Activated CD4-positive, alpha-beta T cell treated with anti-CD3 and anti-CD28 coated beads, Interleukin-10, Interleukin-2, amounts not matched to agents 100 ng/mL and 50 ng/mL, durations not matched to agents 16 hours and 8 hours (primary cell): ENCODE measurements at regions not wholly inside any gene's neighbourhood (a gene's known extent, or its start where the extent isn't known, plus 50 kb on each side); places are given as distances from the start of the nearest gene placed in this dataset.

Experiments
- DNase-seq: peaks from one replicate; pipeline ENCODE4 v3.0.0-alpha.2; 2020

GRCh38 chr16:86121374-86122010 is 222.5 kb downstream of the IRF8 start:
- no peak for DNase-seq

DNA sequence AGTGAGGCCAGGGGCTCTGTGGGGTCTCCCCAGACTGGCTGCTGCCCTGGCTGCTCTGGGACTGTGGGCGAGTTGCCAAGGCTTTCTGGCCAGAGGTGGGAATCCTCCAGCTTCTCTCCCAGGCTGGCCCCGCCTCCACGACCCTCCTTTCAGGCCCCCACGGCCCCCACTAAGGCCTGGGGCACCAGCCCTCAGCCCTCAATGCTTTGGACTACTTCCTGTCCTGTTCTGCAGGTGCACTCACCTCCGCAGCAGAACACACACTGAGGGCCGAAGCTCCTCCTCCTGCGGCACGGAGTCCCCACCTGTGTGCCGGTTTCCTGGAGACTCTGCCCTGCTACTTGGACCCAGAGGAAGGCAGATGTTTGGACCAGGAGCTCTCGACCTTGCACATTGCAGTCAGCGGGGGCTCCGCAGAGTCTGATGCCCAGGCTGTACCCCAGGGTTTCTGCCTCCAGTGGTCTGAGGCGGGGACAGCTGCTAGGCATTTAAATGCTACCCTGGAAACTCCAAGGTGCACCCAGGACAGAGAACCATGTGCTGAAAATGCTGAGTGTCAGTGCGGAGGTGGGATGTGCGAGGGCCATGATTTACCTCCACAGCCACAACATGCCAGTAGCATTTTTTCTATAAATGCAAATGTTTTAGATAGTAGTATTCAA is 223.8 kb downstream of the IRF8 start:
- DNase-seq = no peak

- DNase-seq = no peak
Observed at GRCh38 chr16:86124321-86124720, 225.4 kb downstream of the IRF8 start.

DNA sequence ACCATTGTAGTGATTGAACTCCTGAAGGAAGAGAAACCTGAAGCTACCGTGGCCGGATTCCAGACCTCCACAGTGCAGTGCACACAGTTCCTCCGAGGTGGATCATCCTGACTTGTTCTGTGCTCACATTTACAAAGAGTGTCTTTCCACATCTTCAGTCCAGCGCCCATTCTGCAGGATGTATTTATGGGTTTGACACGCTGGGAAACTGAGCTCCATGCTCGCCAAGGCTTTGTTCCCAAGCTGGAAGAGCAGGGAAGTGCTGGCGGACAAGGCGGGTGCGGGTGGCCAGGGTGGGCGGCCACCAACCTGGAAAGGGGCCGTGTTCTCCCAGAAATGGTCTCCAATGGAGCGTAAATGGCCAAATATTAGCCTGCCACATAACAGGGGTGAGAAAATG is 227.9 kb downstream of the IRF8 start:
- DNase-seq = no peak

DNA sequence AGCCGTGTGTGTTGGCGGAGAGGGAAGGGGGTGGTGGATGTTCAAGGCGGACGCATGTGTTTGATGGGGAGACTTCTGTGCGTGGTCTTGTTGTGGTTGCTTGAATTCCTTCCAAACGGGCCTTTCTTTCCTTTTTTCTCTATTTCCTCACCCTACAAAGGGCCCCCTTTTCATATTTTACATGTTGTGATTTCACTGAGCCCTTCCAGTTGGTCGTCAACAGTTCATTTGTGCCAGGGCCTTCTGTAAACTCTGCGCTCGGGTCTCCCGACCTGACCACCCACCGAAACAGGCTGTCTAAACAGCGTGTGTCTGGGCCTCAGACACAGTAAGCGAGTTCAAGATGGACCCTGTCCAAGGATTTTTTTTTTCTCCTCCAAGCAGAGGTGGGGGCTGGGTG is 228.4 kb downstream of the IRF8 start:
- DNase-seq = no peak

DNA sequence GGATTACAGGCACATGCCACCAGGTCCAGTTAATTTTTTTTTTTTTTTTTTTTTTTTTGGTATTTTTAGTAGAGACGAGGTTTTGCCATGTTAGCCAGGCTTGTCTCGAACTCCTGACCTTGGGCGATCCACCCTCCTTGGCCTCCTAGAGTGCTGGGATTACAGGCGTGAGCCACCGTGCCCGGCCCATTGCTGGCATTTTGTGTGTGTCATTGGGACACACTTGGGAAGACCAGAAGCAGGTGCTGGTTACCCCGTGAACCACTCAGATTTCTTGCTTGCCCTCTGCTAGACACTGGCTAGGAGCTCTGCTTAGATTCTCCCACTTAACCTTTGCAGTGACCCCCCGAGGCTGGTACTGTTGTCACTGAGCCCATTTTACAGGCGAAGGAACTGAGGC is 229.3 kb downstream of the IRF8 start:
- DNase-seq = no peak

DNA sequence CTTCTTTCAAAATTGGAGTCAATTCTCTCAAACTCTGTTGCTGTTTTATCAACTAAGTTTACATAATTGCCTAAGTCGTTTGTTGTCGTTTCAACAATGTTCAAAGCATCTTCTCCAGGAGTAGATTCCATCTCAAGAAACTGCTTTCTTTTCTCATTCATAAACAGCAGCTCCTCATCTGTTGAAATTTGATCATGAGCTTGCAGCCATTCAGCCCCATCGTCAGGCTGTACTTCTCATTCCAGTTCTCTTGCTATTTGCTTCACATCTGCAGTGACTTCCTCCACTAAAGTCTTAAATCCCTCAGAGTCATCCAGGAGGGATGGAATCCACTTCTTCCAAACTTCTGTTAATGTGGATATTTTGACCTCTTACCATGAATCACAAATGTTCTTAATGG is 230.6 kb downstream of the IRF8 start:
- DNase-seq = no peak

DNA sequence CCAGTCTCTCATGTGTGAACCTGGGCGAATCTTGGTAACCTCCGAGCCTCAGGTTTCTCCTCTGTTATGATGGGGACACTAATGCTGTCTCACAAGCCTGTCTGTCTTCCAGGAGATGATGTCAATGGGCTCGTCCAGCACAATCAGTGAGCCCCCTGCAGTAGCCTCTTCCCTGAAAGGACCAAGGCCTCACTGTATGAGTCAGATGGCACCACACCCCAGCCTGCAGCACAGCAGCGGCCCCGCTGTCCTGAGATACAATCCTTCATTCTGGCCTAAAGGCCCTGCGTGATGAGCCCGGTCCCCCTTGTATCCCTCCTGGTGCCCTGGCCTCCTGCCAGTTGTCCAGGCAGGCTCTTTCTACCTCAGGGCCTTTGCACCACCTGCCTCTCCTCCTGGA is 234.4 kb downstream of the IRF8 start:
- no peak for DNase-seq

- DNase-seq = no peak
Observed at GRCh38 chr16:86133847-86134375, 234.9 kb downstream of the IRF8 start.

- no peak for DNase-seq
Observed at GRCh38 chr16:86134802-86135461, 236.0 kb downstream of the IRF8 start.

DNA sequence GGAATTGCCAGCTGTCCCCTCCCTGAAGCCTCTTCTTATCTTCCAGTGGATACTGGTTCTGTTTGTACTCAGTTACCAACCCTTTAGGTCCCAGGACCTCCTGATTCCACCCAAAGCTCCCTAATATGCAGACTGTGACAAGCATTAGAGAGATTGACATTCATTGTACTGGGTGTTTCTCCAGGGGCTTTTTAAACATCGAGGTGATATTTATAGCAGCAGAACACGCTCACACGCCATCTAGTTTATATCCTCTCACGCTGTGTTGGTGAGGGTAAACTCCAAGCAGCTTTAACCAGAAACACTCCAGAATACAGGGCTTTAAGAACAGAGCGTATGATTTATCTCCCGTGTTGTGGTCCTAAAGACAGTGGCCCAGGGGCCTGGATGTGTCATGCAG is 238.4 kb downstream of the IRF8 start:
- DNase-seq = no peak

DNA sequence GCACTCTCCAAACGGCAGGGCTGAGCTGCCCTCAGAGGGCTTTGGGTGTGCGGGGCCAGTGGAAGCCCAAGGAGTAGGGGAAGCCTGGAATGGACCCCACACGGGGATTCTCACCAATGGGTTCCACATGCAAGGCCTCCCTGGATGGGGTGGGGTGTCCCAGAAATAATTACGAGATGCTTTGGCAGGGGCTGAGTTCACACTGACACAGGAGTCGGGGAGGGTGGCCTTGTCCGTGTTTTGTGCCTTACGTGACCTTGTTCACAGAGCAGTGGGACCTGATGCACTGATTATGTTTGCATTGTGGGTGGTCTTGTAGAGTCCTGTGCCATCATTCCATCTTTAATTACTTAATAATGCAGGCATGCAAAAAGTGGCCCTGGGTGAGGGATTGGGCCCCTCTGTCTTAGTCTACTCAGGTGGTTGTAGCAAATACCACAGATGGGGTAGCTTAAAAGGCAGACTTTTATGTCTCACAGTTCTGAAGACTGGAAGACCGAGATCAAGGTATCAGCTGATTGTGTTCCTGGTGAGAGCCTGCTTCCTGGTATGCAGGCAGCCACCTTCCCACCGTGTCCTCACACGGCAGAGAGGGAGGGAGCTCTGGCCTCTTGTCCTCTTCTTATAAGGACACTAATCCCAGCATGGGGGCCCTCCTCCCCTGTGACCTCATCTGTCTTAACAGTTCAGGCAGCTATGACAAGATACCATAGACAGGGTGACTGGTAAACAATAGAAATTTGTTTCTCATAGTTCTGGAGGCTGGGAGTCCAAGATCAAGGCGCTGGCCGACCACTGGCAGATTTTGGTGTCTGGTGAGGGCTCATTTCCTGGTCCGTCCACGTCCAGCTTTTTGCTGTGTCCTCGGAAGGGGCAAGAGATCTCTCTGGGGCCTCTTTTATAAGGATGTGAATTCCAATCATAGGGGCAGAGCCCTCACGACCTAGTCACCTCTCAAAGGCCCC is 239.4 kb downstream of the IRF8 start:
- no peak for DNase-seq

DNA sequence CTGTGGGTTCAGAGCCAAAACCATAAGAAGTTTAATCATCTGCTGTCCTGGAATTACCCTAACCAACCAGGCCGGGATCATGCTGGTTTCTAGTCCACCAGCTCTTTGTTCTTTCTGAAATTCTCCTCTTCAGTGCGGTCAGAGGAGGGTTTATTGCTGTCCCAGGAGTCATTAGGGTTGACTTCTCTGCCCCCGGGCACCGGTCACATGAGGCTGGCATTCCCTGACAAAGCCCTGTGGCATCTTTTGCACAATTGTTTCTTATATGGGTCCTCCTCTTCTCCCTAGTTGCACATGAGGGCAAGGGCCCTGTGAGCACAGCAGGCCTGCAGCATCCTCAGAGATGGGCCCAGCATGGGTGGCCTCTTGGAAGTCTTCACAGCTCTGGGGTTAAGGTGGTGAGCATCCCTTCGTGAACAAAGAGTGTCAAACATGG is 243.9 kb downstream of the IRF8 start:
- no peak for DNase-seq

GRCh38 chr16:86143666-86144065 is 244.7 kb downstream of the IRF8 start:
- no peak for DNase-seq

DNA sequence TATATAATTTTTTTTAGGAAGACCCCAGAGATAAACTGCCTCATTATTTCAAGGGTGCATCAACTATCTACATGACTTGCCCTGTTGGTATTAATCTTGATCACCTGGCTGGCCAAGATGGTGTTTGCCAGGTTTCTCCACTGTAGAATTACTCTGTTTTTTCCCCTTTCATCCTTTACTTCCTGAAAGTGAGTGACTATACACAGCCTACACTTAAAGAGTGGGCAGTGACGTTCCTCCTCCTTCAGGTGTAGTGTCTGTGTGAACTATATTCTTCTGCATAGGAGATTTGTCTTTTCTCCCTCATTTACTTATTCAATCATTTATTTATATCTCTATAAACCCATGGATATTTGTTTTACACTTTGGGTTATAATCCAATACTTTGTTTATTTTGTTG is 246.7 kb downstream of the IRF8 start:
- DNase-seq = no peak

DNA sequence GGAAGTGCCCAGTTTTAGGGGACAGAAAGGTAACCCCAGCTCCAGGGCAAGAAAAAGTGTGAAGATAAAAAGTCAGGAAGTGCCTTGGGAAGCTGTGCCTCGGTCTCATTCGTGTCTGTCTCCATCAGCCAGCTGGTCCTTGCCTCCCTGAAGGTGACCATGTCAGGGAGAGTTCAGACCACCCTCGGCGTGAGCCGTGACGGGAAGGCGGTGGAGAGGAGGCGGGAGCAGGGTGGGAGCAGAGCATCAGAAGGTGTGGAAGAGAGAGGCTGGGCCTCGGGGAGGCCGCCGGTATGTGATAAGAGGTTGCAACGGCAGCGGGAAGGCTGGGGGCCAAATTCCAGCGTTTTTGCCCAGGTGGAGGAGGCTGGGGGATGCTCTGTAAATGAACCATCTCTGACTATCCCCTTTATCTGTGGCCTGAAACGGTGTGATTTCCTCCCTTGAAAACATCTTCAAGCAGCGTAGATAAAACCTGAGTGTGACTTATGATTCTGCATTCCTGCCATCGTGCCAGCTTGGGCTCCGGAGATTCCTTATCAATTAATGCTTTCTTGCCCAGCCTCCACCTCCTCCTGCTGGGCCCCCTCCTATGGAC is 251.8 kb downstream of the IRF8 start:
- DNase-seq = no peak

GRCh38 chr16:86151239-86151851 is 252.4 kb downstream of the IRF8 start:
- no peak for DNase-seq

DNA sequence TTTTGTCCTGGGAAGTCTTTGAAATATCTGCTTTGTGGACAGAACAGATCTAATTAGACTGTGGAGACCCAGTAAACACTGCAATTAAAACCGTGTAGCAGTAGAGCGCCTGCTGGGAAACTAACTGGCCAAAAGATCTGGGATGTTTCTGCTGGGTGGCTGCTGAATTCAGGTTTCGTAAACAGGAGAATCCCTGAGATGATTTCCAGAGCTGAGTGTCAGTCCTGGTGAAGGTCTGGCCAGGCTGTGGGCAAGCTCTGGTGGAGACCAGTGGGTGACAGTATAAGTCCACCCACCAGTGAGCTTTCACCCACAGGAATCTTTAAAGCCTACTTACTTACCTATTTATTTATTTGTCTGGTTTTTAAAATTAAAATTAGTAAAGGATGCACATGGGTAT is 257.2 kb downstream of the IRF8 start:
- no peak for DNase-seq

GRCh38 chr16:86157616-86158247 is 258.8 kb downstream of the IRF8 start:
- DNase-seq = no peak

DNA sequence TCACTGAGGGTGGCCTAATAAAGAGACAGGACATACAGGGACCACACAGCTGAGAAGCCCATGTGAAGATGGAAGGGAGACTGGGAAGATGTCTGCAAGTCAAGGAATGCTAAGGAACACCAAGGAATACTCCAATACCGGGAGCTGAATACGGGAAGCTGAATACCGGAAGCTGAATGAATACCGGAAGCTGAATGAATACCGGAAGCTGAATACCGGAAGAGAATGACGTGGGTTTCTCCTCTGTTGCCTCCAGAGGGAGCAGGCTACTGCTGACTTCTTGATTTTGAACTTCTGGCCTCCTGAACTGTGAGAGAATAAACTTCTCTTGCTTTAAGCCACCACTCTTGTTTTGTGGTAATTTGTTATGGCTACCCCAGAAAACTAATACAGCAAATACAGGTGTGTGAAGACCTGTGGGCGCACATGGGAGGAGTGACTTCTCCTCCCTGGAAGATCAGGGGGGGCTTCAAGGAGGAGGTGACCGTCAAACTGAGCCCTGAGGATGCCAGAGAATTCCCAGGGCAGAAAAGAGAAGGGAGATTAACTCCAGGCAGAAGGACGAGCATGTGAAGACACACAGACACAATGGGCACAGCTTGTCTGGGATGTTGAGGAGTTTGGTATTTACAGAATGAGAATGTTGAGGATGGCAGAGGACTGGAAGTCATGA is 259.9 kb downstream of the IRF8 start:
- DNase-seq = no peak

DNA sequence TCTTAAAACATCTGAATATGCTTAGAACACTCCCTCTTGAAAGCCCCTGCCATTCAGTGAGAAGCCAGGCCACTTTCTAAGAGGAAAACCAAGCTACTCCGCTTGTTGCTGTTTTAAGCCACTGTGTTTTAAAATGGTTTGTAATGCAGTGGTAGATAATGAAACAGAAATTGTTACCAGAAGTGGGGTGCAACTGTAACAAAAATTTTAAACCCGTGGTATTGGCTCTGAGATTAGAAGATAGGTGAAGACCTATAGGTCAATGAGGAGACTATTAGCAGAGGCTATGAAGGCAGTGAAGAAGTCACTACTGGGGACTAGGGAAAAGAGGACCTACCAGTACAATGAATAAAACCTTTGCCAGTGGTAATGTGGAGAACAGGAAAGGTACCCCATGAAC is 266.5 kb downstream of the IRF8 start:
- no peak for DNase-seq
